ENCODE measurements at regions not wholly inside any gene's neighbourhood (a gene's known extent, or its start where the extent isn't known, plus 50 kb on each side); places are given as distances from the start of the nearest gene placed in this dataset.

- TF ChIP-seq, protein P1, sequence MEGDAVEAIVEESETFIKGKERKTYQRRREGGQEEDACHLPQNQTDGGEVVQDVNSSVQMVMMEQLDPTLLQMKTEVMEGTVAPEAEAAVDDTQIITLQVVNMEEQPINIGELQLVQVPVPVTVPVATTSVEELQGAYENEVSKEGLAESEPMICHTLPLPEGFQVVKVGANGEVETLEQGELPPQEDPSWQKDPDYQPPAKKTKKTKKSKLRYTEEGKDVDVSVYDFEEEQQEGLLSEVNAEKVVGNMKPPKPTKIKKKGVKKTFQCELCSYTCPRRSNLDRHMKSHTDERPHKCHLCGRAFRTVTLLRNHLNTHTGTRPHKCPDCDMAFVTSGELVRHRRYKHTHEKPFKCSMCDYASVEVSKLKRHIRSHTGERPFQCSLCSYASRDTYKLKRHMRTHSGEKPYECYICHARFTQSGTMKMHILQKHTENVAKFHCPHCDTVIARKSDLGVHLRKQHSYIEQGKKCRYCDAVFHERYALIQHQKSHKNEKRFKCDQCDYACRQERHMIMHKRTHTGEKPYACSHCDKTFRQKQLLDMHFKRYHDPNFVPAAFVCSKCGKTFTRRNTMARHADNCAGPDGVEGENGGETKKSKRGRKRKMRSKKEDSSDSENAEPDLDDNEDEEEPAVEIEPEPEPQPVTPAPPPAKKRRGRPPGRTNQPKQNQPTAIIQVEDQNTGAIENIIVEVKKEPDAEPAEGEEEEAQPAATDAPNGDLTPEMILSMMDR (IDR thresholded peaks at IDR 0.05) = no peak
- no peak for TF ChIP-seq POLR2A (IDR thresholded peaks at IDR 0.05)
Observed at GRCh38 chr10:53401536-53401935, 629.0 kb upstream of the MBL2 start.

Data from gastroesophageal sphincter (tissue), 3 donors.